ENCODE measurements at regions not wholly inside any gene's neighbourhood (a gene's known extent, or its start where the extent isn't known, plus 50 kb on each side); places are given as distances from the start of the nearest gene placed in this dataset.

DNA sequence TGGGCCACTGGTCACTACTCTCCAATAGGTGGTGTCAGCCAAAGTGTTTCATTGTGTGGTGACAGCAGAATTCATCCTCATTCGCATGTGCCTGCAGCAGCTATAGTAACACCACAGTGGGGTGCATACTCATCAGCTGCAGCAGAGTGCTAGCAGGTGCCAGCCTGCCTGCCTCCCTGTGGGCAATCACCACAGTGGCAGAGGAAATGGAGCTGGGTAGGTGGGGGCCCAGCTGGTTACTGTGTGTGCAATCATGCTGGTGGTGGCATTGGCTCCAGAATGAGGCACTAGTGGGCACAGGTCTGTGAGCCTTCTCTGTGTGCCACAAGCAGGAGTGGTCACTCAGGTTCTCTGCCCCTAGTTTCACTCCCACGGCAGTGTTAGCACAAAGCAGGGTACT, 579.2 kb downstream of the PTPRC start:
- TF ChIP-seq, protein P1, sequence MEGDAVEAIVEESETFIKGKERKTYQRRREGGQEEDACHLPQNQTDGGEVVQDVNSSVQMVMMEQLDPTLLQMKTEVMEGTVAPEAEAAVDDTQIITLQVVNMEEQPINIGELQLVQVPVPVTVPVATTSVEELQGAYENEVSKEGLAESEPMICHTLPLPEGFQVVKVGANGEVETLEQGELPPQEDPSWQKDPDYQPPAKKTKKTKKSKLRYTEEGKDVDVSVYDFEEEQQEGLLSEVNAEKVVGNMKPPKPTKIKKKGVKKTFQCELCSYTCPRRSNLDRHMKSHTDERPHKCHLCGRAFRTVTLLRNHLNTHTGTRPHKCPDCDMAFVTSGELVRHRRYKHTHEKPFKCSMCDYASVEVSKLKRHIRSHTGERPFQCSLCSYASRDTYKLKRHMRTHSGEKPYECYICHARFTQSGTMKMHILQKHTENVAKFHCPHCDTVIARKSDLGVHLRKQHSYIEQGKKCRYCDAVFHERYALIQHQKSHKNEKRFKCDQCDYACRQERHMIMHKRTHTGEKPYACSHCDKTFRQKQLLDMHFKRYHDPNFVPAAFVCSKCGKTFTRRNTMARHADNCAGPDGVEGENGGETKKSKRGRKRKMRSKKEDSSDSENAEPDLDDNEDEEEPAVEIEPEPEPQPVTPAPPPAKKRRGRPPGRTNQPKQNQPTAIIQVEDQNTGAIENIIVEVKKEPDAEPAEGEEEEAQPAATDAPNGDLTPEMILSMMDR (conservative IDR thresholded peaks at IDR 0.05; ENCODE audit: low read depth, low read length) = no peak
- no peak for TF ChIP-seq EZH2 (IDR thresholded peaks at IDR 0.05; ENCODE audit: borderline replicate concordance, low read depth, low read length, poor library complexity, severe bottlenecking)

Data from A673 (cell line).